ENCODE measurements at regions not wholly inside any gene's neighbourhood (a gene's known extent, or its start where the extent isn't known, plus 50 kb on each side); places are given as distances from the start of the nearest gene placed in this dataset.

DNA sequence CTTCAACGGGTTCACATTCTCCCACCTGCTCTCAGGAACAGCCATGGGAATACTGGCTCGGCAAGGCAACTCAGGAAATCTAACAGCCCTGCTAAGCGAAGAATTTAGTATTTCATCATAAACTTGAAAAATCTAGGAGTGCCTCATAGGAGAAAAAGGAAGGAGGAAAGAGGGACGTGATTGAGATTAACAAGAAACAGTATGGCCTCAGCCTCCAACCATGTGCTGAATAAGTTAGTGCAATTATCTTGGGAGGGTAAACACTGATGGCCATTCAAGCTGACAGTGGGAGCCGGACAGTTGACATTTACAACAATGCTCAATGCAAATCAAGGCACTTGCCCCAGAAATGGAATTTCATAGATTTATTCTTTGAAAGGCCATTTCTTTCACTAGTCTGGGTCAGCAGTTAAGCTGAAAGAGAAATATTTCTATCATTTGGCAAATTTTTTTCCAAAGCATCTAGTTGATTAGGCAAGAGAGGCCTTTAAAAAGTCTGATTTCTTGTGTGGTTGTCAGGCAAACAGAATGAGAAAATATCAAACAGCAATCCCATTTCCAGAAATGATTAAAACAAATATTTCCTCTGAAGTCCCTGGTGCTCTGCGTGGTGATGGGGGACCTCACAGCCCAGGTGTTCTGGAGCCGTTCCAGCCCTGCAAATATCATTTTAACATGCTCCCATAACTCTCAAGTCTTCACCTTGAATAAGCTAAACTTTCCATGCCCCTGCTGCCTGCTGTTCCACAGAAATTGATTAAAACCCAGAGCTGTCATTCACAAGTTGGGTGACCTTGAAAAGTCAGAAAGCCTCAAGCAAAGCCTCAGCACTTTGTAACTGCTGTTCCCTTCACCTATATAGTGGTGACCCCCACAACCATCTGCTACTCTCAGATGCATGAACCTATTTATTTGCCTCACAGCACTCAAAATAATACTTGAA is 121.6 kb downstream of the PHLDA1 start:
- no peak overlapping the region for H3K9ac ChIP-seq
- H3K36me3 ChIP-seq (ENCODE audit: control insufficient read depth, insufficient read depth, low read length): no peaks in the 10 kb centered on the region
- H3K9me3 ChIP-seq (ENCODE audit: control insufficient read depth, low read length): no peaks in the 10 kb centered on the region
- no peak overlapping the region for H3K27ac ChIP-seq
- no peak overlapping the region for H3K4me2 ChIP-seq (ENCODE audit: low read length)
- H3K27me3 ChIP-seq (ENCODE audit: control insufficient read depth, insufficient read depth, low read length): no peaks in the 10 kb centered on the region
- no peaks in the 10 kb centered on the region for H3K79me2 ChIP-seq
- no peak overlapping the region for H3K4me3 ChIP-seq (ENCODE audit: low read depth, low read length)
- H2AFZ ChIP-seq: no peak overlapping the region
- TF ChIP-seq, protein P1, sequence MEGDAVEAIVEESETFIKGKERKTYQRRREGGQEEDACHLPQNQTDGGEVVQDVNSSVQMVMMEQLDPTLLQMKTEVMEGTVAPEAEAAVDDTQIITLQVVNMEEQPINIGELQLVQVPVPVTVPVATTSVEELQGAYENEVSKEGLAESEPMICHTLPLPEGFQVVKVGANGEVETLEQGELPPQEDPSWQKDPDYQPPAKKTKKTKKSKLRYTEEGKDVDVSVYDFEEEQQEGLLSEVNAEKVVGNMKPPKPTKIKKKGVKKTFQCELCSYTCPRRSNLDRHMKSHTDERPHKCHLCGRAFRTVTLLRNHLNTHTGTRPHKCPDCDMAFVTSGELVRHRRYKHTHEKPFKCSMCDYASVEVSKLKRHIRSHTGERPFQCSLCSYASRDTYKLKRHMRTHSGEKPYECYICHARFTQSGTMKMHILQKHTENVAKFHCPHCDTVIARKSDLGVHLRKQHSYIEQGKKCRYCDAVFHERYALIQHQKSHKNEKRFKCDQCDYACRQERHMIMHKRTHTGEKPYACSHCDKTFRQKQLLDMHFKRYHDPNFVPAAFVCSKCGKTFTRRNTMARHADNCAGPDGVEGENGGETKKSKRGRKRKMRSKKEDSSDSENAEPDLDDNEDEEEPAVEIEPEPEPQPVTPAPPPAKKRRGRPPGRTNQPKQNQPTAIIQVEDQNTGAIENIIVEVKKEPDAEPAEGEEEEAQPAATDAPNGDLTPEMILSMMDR (IDR thresholded peaks at IDR 0.05): no peak
- H3K4me1 ChIP-seq: no peaks in the 10 kb centered on the region

DNA sequence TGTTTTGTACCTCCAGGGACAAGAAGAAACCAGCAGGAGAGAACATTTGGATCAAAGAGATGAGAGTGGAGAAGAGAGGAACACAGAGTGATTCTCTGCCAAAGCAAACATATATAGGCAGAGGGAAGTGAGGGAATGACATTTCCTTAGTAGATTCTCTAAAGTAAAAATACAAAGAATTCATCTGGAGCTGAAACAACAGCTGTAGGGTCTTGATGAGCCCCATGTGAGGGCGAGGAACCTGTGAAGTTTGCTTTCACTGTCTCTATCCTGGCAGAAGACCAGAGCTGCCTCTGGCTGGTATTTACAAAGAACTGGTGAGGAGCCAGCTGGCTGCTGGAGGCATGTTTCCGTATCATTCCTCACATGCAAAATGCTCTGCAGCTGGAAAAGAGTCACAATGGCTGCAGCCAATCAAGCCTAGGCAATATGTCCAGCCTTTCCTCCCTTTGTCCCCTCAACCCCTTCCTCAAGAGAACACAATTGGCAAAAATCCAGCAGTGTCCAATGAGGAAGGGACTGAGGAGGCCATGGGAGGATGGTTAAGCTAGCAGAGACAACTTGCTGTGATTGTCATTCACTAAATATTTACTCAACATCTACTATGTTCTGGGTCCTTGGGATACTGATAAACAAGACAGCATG is 122.5 kb downstream of the PHLDA1 start:
- Histone ChIP-seq H2AFZ (no peak overlapping the region), H3K9me3 (ENCODE audit: control insufficient read depth, low read length) (no peaks in the 10 kb centered on the region), H3K36me3 (ENCODE audit: control insufficient read depth, insufficient read depth, low read length) (no peaks in the 10 kb centered on the region), H3K9ac (no peak overlapping the region), H3K4me2 (ENCODE audit: low read length) (no peak overlapping the region), H3K79me2 (no peaks in the 10 kb centered on the region), H3K4me3 (ENCODE audit: low read depth, low read length) (no peak overlapping the region), H3K27ac (no peak overlapping the region), H3K27me3 (ENCODE audit: control insufficient read depth, insufficient read depth, low read length) (no peaks in the 10 kb centered on the region), H3K4me1 (no peaks in the 10 kb centered on the region)
- TF ChIP-seq, protein P1 (IDR thresholded peaks at IDR 0.05): no peak

DNA sequence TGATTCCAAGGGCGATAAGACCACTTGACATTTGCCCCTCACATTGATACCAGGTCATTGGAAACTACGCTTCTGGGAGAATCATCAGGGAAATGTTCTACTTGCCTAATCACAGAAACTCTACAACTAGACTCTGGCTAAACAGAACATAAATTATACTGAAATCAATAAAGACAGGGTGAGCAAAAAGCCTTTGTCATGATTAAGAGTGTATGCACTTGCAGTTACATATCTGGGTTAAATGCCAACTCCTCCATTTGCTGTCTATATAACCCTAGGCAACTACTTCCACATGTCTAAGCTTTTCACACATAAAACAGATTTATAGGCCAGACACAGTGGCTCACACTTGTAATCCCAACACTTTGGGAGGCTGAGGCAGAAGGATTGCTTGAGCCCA is 125.7 kb downstream of the PHLDA1 start:
- TF ChIP-seq, protein P1 (IDR thresholded peaks at IDR 0.05): no peak
- Histone ChIP-seq H3K36me3 (ENCODE audit: control insufficient read depth, insufficient read depth, low read length) (no peaks in the 10 kb centered on the region), H3K4me3 (ENCODE audit: low read depth, low read length) (no peak overlapping the region), H3K9me3 (ENCODE audit: control insufficient read depth, low read length) (no peaks in the 10 kb centered on the region), H3K27me3 (ENCODE audit: control insufficient read depth, insufficient read depth, low read length) (no peaks in the 10 kb centered on the region), H3K4me2 (ENCODE audit: low read length) (no peak overlapping the region), H3K27ac (no peak overlapping the region), H3K79me2 (no peaks in the 10 kb centered on the region), H3K9ac (no peak overlapping the region), H3K4me1 (no peaks in the 10 kb centered on the region), H2AFZ (no peak overlapping the region)

DNA sequence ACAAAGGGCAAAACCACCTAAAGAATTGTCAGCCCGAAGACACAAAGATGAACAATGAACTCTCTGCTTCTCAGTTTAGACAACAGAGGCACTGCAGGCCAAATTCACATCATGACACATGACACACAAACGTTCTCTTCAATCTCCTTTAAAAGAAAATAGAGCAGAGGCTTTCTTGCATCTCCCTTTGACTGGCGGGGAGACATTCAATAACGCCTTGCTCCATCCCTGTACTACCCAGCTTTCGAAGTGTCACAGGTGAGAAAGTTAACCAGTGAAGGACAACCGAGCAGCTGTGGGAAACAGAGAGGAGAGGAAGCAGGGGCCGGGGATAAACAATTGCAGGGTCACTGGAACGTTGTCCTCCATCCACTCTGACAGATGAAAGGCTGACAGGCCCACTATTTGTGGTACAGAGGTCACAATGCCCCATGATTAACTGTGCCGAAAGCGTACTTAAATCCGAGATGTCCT is 130.8 kb downstream of the PHLDA1 start:
- no peak overlapping the region for H3K4me2 ChIP-seq (ENCODE audit: low read length)
- H3K36me3 ChIP-seq (ENCODE audit: control insufficient read depth, insufficient read depth, low read length): no peaks in the 10 kb centered on the region
- H3K9ac ChIP-seq: no peak overlapping the region
- no peaks in the 10 kb centered on the region for H3K27me3 ChIP-seq (ENCODE audit: control insufficient read depth, insufficient read depth, low read length)
- no peaks in the 10 kb centered on the region for H3K79me2 ChIP-seq
- H3K9me3 ChIP-seq (ENCODE audit: control insufficient read depth, low read length): no peaks in the 10 kb centered on the region
- TF ChIP-seq, protein P1 (IDR thresholded peaks at IDR 0.05): no peak
- no peak overlapping the region for H3K4me3 ChIP-seq (ENCODE audit: low read depth, low read length)
- no peaks in the 10 kb centered on the region for H3K4me1 ChIP-seq
- H2AFZ ChIP-seq: no peak overlapping the region
- no peak overlapping the region for H3K27ac ChIP-seq
